ENCODE measurements at regions not wholly inside any gene's neighbourhood (a gene's known extent, or its start where the extent isn't known, plus 50 kb on each side); places are given as distances from the start of the nearest gene placed in this dataset.

DNA sequence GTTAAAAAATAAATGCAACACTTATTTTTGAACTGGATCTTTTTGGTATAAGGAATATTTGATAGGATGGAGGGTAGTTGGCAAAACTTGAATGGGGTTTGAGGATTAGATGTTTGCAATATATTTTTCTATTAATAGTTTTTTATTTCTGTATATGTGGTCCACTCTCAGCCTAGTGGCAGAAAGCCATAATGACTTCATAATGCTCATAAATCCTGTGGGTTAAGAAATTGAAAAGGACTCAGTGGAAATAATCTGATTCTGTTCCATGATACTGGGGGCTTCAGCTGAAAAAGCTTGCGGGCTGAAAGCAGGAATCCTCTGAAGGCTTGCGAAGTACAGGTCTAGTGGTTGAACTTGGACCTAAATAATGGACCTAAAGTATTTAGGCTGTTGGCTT, 1028.6 kb upstream of the PRMT6 start:
- H3K4me3 ChIP-seq (ENCODE audit: low read depth, low read length): no peak overlapping the region
- DNase-seq (ENCODE audit: low read depth): no peak
- TF ChIP-seq, protein P1, sequence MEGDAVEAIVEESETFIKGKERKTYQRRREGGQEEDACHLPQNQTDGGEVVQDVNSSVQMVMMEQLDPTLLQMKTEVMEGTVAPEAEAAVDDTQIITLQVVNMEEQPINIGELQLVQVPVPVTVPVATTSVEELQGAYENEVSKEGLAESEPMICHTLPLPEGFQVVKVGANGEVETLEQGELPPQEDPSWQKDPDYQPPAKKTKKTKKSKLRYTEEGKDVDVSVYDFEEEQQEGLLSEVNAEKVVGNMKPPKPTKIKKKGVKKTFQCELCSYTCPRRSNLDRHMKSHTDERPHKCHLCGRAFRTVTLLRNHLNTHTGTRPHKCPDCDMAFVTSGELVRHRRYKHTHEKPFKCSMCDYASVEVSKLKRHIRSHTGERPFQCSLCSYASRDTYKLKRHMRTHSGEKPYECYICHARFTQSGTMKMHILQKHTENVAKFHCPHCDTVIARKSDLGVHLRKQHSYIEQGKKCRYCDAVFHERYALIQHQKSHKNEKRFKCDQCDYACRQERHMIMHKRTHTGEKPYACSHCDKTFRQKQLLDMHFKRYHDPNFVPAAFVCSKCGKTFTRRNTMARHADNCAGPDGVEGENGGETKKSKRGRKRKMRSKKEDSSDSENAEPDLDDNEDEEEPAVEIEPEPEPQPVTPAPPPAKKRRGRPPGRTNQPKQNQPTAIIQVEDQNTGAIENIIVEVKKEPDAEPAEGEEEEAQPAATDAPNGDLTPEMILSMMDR (IDR thresholded peaks at IDR 0.05; ENCODE audit: insufficient read depth, low read length): no peak

DNA sequence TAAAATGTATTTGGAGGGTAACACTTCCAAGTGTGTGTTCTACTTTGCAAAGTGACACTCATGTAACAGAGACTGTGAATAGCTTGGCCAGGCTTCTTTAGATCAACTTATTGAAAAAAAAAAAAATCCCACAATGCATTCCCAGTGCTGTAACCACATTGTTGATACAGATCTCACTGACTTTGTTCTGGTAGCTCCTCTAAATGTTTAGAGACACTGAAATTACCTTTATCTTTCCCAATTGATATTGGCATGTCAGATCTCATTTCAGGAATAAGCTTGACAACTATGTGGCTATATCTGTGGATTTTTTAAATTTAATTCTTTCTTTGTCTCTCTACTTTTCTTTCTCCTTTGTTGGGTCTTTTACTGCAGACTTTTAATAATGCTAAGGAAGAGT, 1018.9 kb upstream of the PRMT6 start:
- TF ChIP-seq, protein P1 (IDR thresholded peaks at IDR 0.05; ENCODE audit: insufficient read depth, low read length): no peak
- DNase-seq (ENCODE audit: low read depth): no peak
- no peak overlapping the region for H3K4me3 ChIP-seq (ENCODE audit: low read depth, low read length)

DNA sequence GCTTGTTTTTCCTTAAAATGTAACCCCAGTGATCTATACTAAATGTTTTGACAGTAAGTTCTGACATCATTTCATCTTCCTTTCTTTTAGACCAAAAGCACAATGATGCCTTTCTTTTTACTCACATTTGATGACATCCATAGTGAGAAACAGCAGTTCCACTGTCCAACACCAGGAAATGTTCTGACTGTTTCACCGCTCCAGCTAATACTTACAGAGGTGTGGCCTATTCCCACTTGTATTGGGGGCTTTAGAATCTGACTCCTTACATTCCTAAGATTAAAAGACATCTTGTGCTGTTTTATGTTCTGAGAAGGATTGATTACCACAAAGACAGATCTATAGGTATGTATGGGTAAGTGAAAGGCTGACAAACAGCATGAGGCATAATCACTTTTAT, 1018.2 kb upstream of the PRMT6 start:
- TF ChIP-seq, protein P1 (IDR thresholded peaks at IDR 0.05; ENCODE audit: insufficient read depth, low read length): no peak

DNA sequence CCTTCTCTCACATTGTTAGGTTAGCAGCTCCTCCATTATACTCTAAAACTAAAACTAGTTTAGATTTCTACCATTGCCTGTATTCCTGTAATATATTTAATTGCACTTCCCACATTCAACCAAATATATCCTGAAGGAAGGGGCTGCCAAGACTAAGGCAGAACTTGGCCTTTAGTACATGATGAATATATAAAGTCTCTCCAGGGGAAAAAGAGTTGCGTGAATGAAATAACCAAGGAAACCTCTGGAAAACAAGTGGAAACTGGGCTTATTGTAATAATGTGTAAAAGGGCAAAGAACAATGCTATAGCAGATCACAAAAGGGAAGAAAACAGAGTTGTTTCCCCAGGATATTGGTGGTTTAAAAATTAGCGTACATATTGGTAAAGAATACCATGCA, 1012.5 kb upstream of the PRMT6 start:
- H3K4me3 ChIP-seq (ENCODE audit: low read depth, low read length): no peak overlapping the region
- TF ChIP-seq, protein P1 (IDR thresholded peaks at IDR 0.05; ENCODE audit: insufficient read depth, low read length): no peak
- no peak for DNase-seq (ENCODE audit: low read depth)

More for the DNA sequence above, 1018.2 kb upstream of the PRMT6 start:
- H3K4me3 ChIP-seq (ENCODE audit: low read depth, low read length): no peak overlapping the region
- no peak for DNase-seq (ENCODE audit: low read depth)

DNA sequence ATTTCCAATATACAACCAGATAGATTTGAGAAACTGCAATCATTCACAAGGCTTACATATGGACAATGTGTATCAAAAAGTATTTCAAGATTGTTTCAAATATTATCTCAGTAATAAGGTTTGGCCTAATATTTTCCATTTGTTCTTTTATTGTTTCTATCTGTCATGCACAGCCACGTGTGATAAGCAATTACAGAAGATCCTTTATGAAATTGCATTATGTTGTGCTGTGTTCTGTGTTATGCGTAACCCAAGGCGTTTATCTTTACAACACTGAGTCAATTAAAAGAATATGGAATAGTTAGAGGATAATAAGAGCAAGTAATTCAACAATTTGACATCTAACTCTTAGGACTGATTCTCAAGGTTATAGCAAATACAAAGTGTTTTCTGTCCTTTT, 1009.3 kb upstream of the PRMT6 start:
- no peak for DNase-seq (ENCODE audit: low read depth)

DNA sequence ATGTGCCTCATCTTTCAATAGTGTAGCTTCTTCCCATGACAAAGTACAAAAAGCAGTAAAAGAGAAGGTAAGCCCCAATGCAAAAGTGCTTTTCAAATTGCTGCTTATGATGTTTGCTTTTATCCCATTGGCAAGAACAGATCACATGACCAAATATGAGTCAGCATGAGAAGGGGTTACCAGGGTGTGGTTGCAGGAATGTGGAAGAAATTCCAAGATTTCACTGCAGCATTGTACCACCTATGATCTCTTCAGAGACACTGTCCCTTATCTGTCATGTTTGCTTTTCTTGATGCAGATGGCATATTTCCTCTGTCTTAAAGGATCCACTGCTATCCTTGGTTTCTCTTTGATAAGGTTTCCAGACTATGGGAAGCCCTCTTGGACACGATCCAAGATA, 1006.9 kb upstream of the PRMT6 start:
- H3K4me3 ChIP-seq (ENCODE audit: low read depth, low read length): no peak overlapping the region
- DNase-seq (ENCODE audit: low read depth): no peak
- TF ChIP-seq, protein P1 (IDR thresholded peaks at IDR 0.05; ENCODE audit: insufficient read depth, low read length): no peak

More for the DNA sequence above, 1009.3 kb upstream of the PRMT6 start:
- H3K4me3 ChIP-seq (ENCODE audit: low read depth, low read length): no peak overlapping the region
- TF ChIP-seq, protein P1 (IDR thresholded peaks at IDR 0.05; ENCODE audit: insufficient read depth, low read length): no peak

DNA sequence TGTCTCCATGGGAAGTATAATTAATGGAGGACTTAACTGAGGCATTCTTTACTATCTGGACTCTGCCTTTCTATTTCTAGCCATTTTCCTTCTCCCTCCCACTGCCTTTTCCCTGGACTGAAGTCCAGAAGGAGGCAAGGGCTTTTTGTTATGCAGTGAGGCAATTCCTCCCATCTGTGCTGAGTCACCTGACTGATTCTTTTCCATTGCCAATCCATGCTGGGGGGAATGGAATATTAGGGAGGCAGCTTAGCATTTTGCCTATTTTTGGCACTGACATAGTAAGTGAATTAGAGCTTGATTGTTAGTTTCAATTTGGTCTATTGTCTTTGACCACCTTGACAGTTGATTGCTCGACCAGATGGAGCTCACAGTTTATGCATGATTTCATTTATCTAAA, 1000.6 kb upstream of the PRMT6 start:
- DNase-seq (ENCODE audit: low read depth): no peak
- TF ChIP-seq, protein P1 (IDR thresholded peaks at IDR 0.05; ENCODE audit: insufficient read depth, low read length): no peak
- no peak overlapping the region for H3K4me3 ChIP-seq (ENCODE audit: low read depth, low read length)

Measured in fibroblast of the aortic adventitia (primary cell).